Astrocyte of the spinal cord (primary cell): ENCODE measurements at regions not wholly inside any gene's neighbourhood (a gene's known extent, or its start where the extent isn't known, plus 50 kb on each side); places are given as distances from the start of the nearest gene placed in this dataset.
"Not testable (repeated sequence)": the region's sequence is repeated elsewhere in the genome, so short reads cannot be mapped to it uniquely, and the experiment has no call there.

Experiments
- DNase-seq: peaks from one replicate; pipeline ENCODE4 v3.0.0; 2011; ENCODE audit warnings: low read depth, low spot score
- H3K4me3 ChIP-seq: 2 replicates; pipeline ENCODE4 v1.5.1; 2011; ENCODE audit warnings: low read depth, mild to moderate bottlenecking, low read length, moderate library complexity
- CTCF ChIP-seq: IDR thresholded peaks from 2 replicates; pipeline ENCODE4 v1.5.1; 2012; ENCODE audit warnings: low read depth, mild to moderate bottlenecking, low read length, inconsistent platforms
- in situ Hi-C: cut with HindIII; loops from 2 replicates; pipeline ENCODE4 v1.10.0; 2017; ENCODE audit warnings: low sequenced_read_pairs

- H3K4me3 ChIP-seq = no peak overlapping the region
- in situ Hi-C loops = no loop called here
- no peak for DNase-seq
- TF ChIP-seq CTCF = no peak
Measured at GRCh38 chr10:26939290-26939961, 78.7 kb upstream of the ABI1 start.

- in situ Hi-C loops = no loop called here
- no peak for DNase-seq
- TF ChIP-seq CTCF = no peak
- H3K4me3 ChIP-seq = no peak overlapping the region
Measured at GRCh38 chr10:26938578-26938977, 77.8 kb upstream of the ABI1 start.

- in situ Hi-C loops = no loop called here
Measured at GRCh38 chr10:26937371-26937770, 76.6 kb upstream of the ABI1 start.

GRCh38 chr10:26934190-26934589 lies 73.4 kb upstream of the ABI1 start:
- in situ Hi-C loops, DNase-seq: not testable (repeated sequence)

More at GRCh38 chr10:26937371-26937770, 76.6 kb upstream of the ABI1 start:
- no peak for DNase-seq
- no peak for TF ChIP-seq CTCF
- no peak overlapping the region for H3K4me3 ChIP-seq

GRCh38 chr10:26932576-26932975 lies 71.8 kb upstream of the ABI1 start:
- in situ Hi-C loops = no loop called here
- TF ChIP-seq CTCF = no peak
- no peak for DNase-seq
- H3K4me3 ChIP-seq = no peak overlapping the region

More at GRCh38 chr10:26934190-26934589, 73.4 kb upstream of the ABI1 start:
- H3K4me3 ChIP-seq = not testable (repeated sequence)

- in situ Hi-C loops = no loop called here
- no peak for DNase-seq
- no peak for TF ChIP-seq CTCF
- peak overlapping the region; percentile 5 for H3K4me3 ChIP-seq
Measured at GRCh38 chr10:26931223-26931622, 70.5 kb upstream of the ABI1 start.

GRCh38 chr10:26922824-26923223 lies 62.1 kb upstream of the ABI1 start:
- in situ Hi-C loops, H3K4me3 ChIP-seq, DNase-seq: not testable (repeated sequence)

- not testable (repeated sequence) for DNase-seq
Measured at GRCh38 chr10:26919156-26919860, 58.5 kb upstream of the ABI1 start.

More at GRCh38 chr10:26919156-26919860, 58.5 kb upstream of the ABI1 start:
- H3K4me3 ChIP-seq, in situ Hi-C loops: not testable (repeated sequence)
